B cell (primary cell): ENCODE measurements at regions not wholly inside any gene's neighbourhood (a gene's known extent, or its start where the extent isn't known, plus 50 kb on each side); places are given as distances from the start of the nearest gene placed in this dataset.
"Not testable (repeated sequence)": the region's sequence is repeated elsewhere in the genome, so short reads cannot be mapped to it uniquely, and the experiment has no call there.

Source experiments
- ATAC-seq: fragments of 200-7000 bp; cut with Tn5 transposase; one replicate; pipeline ENCODE4 v1.10.0; 2021; ENCODE audit warnings: low read depth, mild to moderate bottlenecking, moderate number of reproducible peaks, moderate library complexity
- CTCF ChIA-PET: fragments of 350-600 bp; sonication (Branson Sonifier 250); formaldehyde crosslinking; loops from one replicate; lab custom pipeline; 2021; ENCODE audit warnings: antibody characterized with exemption, inconsistent platforms; lab: Charles Lee
- POLR2A ChIA-PET: fragments of 350-600 bp; sonication (Branson Sonifier 250); formaldehyde crosslinking; loops from one replicate; lab custom pipeline; 2021; ENCODE audit warnings: antibody characterized with exemption; lab: Charles Lee
- DNase-seq: peaks from one replicate; pipeline ENCODE4 v3.0.0; 2013
- H2AFZ ChIP-seq: 2 replicates; pipeline ENCODE4 v1.6.1; 2012; ENCODE audit warnings: mild to moderate bottlenecking, low read depth, low read length; ENCODE audit not compliant: insufficient read depth, poor library complexity, severe bottlenecking
- H3K27ac ChIP-seq, 2 donors: 1 replicate in 1 of 2; 2 replicates in 1 of 2; pipeline ENCODE4 v1.5.1; 2012 to 2013; ENCODE audit warnings: low read length in 2 of 2, mild to moderate bottlenecking in 2 of 2, moderate library complexity in 1 of 2
- H3K27me3 ChIP-seq, 4 experiments: fragments of 200-600 bp in 1 of 4; sonication (generic) in 1 of 4; replicated peaks in 1 of 4; 1 replicate in 2 of 4; 2 replicates in 2 of 4; pipeline versions ENCODE4 v1.6.1 to v1.7.0; 2013 to 2016; ENCODE audit warnings: low read length in 3 of 4, mild to moderate bottlenecking in 2 of 4, mixed read lengths in 1 of 4, moderate library complexity in 1 of 4; ENCODE audit not compliant: insufficient read depth in 4 of 4, control insufficient read depth in 3 of 4; ENCODE audit errors: control extremely low read depth in 1 of 4
- H3K36me3 ChIP-seq, 2 experiments: replicated peaks in 1 of 2; 1 replicate in 1 of 2; 2 replicates in 1 of 2; pipeline versions ENCODE4 v1.6.1 to v1.7.1; 2013; ENCODE audit warnings: low read length in 1 of 2; ENCODE audit not compliant: insufficient read depth in 2 of 2, control insufficient read depth in 1 of 2; ENCODE audit errors: control extremely low read depth in 1 of 2, extremely low read depth in 1 of 2
- H3K4me1 ChIP-seq, 2 donors: fragments of 200-600 bp in 1 of 2; sonication (generic) in 1 of 2; 1 replicate in 1 of 2; 2 replicates in 1 of 2; pipeline versions ENCODE4 v1.5.1 to v1.6.1; 2013 to 2017; ENCODE audit warnings: low read length in 2 of 2; ENCODE audit not compliant: control insufficient read depth in 2 of 2, insufficient read depth in 2 of 2
- H3K4me2 ChIP-seq: replicated peaks from 2 replicates; pipeline ENCODE3; 2012; ENCODE audit warnings: mild to moderate bottlenecking, low read depth, low read length; ENCODE audit not compliant: poor library complexity, severe bottlenecking
- H3K4me3 ChIP-seq, 5 experiments: fragments of 200-600 bp in 1 of 5; sonication (generic) in 1 of 5; 1 replicate in 3 of 5; 2 replicates in 2 of 5; pipeline versions ENCODE4 v1.5.1 to v1.7.0; 2011 to 2016; ENCODE audit warnings: low read length in 4 of 5, mild to moderate bottlenecking in 4 of 5, low read depth in 2 of 5, control low read depth in 1 of 5, moderate library complexity in 1 of 5; ENCODE audit not compliant: insufficient read depth in 1 of 5; ENCODE audit errors: control extremely low read depth in 1 of 5, extremely low read depth in 1 of 5
- H3K79me2 ChIP-seq: fragments of 200-600 bp; sonication (generic); one replicate; pipeline ENCODE4 v1.6.0; 2016; ENCODE audit warnings: low read length; ENCODE audit not compliant: control insufficient read depth, insufficient read depth
- H3K9ac ChIP-seq: fragments of 200-600 bp; sonication (generic); 2 replicates; pipeline ENCODE4 v1.6.1; 2017; ENCODE audit warnings: mild to moderate bottlenecking, low read length, moderate library complexity
- H3K9me3 ChIP-seq, 3 donors: one replicate each; pipeline versions ENCODE4 v1.6.1 to v1.7.1; 2013; ENCODE audit warnings: low read length in 2 of 3; ENCODE audit not compliant: control insufficient read depth in 2 of 3, insufficient read depth in 1 of 3; ENCODE audit errors: control extremely low read depth in 1 of 3
- H4K20me1 ChIP-seq: 2 replicates; pipeline ENCODE4 v1.6.0; 2012; ENCODE audit warnings: mild to moderate bottlenecking, low read length; ENCODE audit not compliant: insufficient read depth, control insufficient read depth, poor library complexity, severe bottlenecking
- H3K27ac Mint-ChIP-seq: one replicate; pipeline ENCODE4 v1.8.0; 2021; ENCODE audit warnings: mixed read lengths
- H3K27me3 Mint-ChIP-seq: one replicate; pipeline ENCODE4 v1.8.0; 2021; ENCODE audit warnings: mixed read lengths
- H3K4me1 Mint-ChIP-seq: one replicate; pipeline ENCODE4 v1.8.0; 2021; ENCODE audit warnings: mixed read lengths
- H3K4me3 Mint-ChIP-seq: one replicate; pipeline ENCODE4 v1.8.0; 2021; ENCODE audit warnings: mixed read lengths
- H3K9me3 Mint-ChIP-seq: one replicate; pipeline ENCODE4 v1.8.0; 2022; ENCODE audit warnings: mixed read lengths; ENCODE audit not compliant: insufficient read depth
- EZH2 ChIP-seq: IDR thresholded peaks from 2 replicates; pipeline ENCODE4 v1.6.1; 2012; ENCODE audit warnings: borderline replicate concordance, low read depth, mild to moderate bottlenecking, moderate library complexity, low read length; ENCODE audit not compliant: insufficient read depth, poor library complexity, severe bottlenecking
- WGBS: methylation state at CpG from one replicate; pipeline ENCODE4 v1.1.5; 2013; ENCODE audit warnings: missing lambda C conversion rate; ENCODE audit not compliant: insufficient coverage; 5-methylcytosine and 5-hydroxymethylcytosine counted together
- intact Hi-C: fragments of 100-400 bp; cut with micrococcal nuclease; formaldehyde crosslinking; loops from one replicate; pipeline ENCODE4 v1.10.0; 2022
- TF ChIP-seq, protein P1 (sequence below): fragments of 200-600 bp; IDR thresholded peaks from one replicate; pipeline ENCODE4 v1.8.0; 2022; ENCODE audit warnings: antibody characterized with exemption, mild to moderate bottlenecking

GRCh38 chr6:9295644-9296043 is 860.3 kb upstream of the SLC35B3 start:
- H3K79me2 ChIP-seq, result no peaks in the 10 kb centered on the region
- no peak overlapping the region for H3K4me2 ChIP-seq
- H3K27ac ChIP-seq, result no peak overlapping the region
- Mint-ChIP-seq H3K9me3 (peaks cover 8% of the 10 kb centered on the region), H3K4me1 (no peaks in the 10 kb centered on the region), H3K27me3 (no peaks in the 10 kb centered on the region), H3K27ac (no peak overlapping the region), H3K4me3 (no peak overlapping the region)
- POLR2A ChIA-PET, result no interaction called here
- TF ChIP-seq, protein P1, sequence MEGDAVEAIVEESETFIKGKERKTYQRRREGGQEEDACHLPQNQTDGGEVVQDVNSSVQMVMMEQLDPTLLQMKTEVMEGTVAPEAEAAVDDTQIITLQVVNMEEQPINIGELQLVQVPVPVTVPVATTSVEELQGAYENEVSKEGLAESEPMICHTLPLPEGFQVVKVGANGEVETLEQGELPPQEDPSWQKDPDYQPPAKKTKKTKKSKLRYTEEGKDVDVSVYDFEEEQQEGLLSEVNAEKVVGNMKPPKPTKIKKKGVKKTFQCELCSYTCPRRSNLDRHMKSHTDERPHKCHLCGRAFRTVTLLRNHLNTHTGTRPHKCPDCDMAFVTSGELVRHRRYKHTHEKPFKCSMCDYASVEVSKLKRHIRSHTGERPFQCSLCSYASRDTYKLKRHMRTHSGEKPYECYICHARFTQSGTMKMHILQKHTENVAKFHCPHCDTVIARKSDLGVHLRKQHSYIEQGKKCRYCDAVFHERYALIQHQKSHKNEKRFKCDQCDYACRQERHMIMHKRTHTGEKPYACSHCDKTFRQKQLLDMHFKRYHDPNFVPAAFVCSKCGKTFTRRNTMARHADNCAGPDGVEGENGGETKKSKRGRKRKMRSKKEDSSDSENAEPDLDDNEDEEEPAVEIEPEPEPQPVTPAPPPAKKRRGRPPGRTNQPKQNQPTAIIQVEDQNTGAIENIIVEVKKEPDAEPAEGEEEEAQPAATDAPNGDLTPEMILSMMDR, result no peak
- TF ChIP-seq EZH2, result no peak
- H3K4me3 ChIP-seq, result no peak overlapping the region
- no peaks in the 10 kb centered on the region for H3K9me3 ChIP-seq
- H3K4me1 ChIP-seq, result no peaks in the 10 kb centered on the region
- no peak overlapping the region for H3K9ac ChIP-seq
- no peak overlapping the region for H2AFZ ChIP-seq
- intact Hi-C loops, result no loop called here
- no peaks in the 10 kb centered on the region for H4K20me1 ChIP-seq
- no CpG with 5 or more reads among the region's 4 CpGs for WGBS
- CTCF ChIA-PET, result no interaction called here
- H3K27me3 ChIP-seq, result no peaks in the 10 kb centered on the region
- no peak for DNase-seq
- no peak for ATAC-seq
- no peaks in the 10 kb centered on the region for H3K36me3 ChIP-seq

- Mint-ChIP-seq H3K4me3 (no peak overlapping the region), H3K27me3 (no peaks in the 10 kb centered on the region), H3K27ac (no peak overlapping the region), H3K4me1 (no peaks in the 10 kb centered on the region), H3K9me3 (peaks cover 8% of the 10 kb centered on the region)
- intact Hi-C loops, result no loop called here
- Histone ChIP-seq H3K36me3 (no peaks in the 10 kb centered on the region), H3K4me2 (no peak overlapping the region), H3K27me3 (no peaks in the 10 kb centered on the region), H2AFZ (no peak overlapping the region), H3K9ac (no peak overlapping the region), H3K9me3 (peaks cover 0 to 4% (median 0%) of the 10 kb centered on the region in 3 donors), H3K27ac (no peak overlapping the region), H3K4me3 (no peak overlapping the region), H4K20me1 (no peaks in the 10 kb centered on the region), H3K79me2 (no peaks in the 10 kb centered on the region), H3K4me1 (no peaks in the 10 kb centered on the region)
- POLR2A ChIA-PET, result no interaction called here
- CTCF ChIA-PET, result no interaction called here
- TF ChIP-seq EZH2, result no peak
- TF ChIP-seq, protein P1, result no peak
- DNase-seq, result no peak
- 74% methylated on average over 2 of the region's 3 CpGs for WGBS
- ATAC-seq, result no peak
Observed at GRCh38 chr6:9292975-9293374, 857.6 kb upstream of the SLC35B3 start.

DNA sequence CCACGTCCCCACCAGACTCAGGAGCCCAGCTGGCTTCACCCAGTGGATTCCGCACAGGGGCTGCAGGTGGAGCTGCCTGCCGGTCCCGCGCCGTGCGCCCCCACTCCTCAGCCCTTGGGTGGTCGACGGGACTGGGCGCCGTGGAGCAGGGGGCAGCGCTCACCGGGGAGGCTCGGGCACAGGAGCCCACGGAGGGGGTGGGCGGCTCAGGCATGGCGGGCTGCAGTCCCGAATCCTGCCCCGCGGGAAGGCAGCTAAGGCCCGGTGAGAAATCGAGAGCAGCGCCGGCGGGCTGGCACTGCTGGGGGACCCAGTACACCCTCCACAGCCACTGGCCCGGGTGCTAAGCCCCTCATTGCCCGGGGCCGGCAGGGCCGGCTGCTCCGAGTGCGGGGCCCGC is 855.0 kb upstream of the SLC35B3 start:
- H3K4me1 Mint-ChIP-seq, H3K27ac ChIP-seq, H3K4me3 Mint-ChIP-seq, H3K27ac Mint-ChIP-seq, CTCF ChIA-PET, POLR2A ChIA-PET, intact Hi-C loops, DNase-seq, H3K27me3 ChIP-seq, H4K20me1 ChIP-seq, H3K79me2 ChIP-seq, H3K36me3 ChIP-seq, ATAC-seq, H3K4me3 ChIP-seq, H3K4me2 ChIP-seq, H2AFZ ChIP-seq, H3K9me3 ChIP-seq, H3K9ac ChIP-seq, H3K27me3 Mint-ChIP-seq, H3K9me3 Mint-ChIP-seq, H3K4me1 ChIP-seq: not testable (repeated sequence)
- WGBS, result 94% methylated on average over 25 of the region's 32 CpGs
